Astrocyte (in vitro differentiated cells and primary cell): ENCODE measurements at regions not wholly inside any gene's neighbourhood (a gene's known extent, or its start where the extent isn't known, plus 50 kb on each side); places are given as distances from the start of the nearest gene placed in this dataset.

Source experiments
- DNase-seq: peaks from one replicate; pipeline ENCODE4 v3.0.0-alpha.2; 2010; ENCODE audit warnings: low read depth
- FAIRE-seq: peaks from 2 replicates; lab custom pipeline; 2011; peaks lifted over from hg19 to GRCh38; lab: Jason Lieb, UNC
- H2AFZ ChIP-seq: 2 replicates; pipeline ENCODE4 v1.6.0; 2012; ENCODE audit warnings: low read depth, low read length, inconsistent platforms
- H3K27ac ChIP-seq: 2 replicates; pipeline ENCODE4 v1.5.1; 2011; ENCODE audit warnings: low read depth, low read length, inconsistent platforms
- H3K27me3 ChIP-seq: 2 replicates; pipeline ENCODE4 v1.6.0; 2011; ENCODE audit warnings: low read length, inconsistent platforms; ENCODE audit not compliant: insufficient read depth
- H3K36me3 ChIP-seq: 2 replicates; pipeline ENCODE4 v1.5.1; 2011; ENCODE audit warnings: low read length, inconsistent platforms; ENCODE audit not compliant: insufficient read depth
- H3K4me1 ChIP-seq: 2 replicates; pipeline ENCODE4 v1.5.1; 2011; ENCODE audit warnings: low read length, inconsistent platforms; ENCODE audit not compliant: insufficient read depth
- H3K4me2 ChIP-seq: 2 replicates; pipeline ENCODE4 v1.6.0; 2012; ENCODE audit warnings: low read length, inconsistent platforms
- H3K4me3 ChIP-seq: 2 replicates; pipeline ENCODE4 v1.5.1; 2011; ENCODE audit warnings: low read depth, mild to moderate bottlenecking, low read length, inconsistent platforms; ENCODE audit not compliant: insufficient read depth
- H3K79me2 ChIP-seq: 2 replicates; pipeline ENCODE4 v1.6.0; 2012; ENCODE audit warnings: mild to moderate bottlenecking, low read length, inconsistent platforms; ENCODE audit not compliant: insufficient read depth
- H3K9ac ChIP-seq: 2 replicates; pipeline ENCODE4 v1.6.0; 2012; ENCODE audit warnings: mild to moderate bottlenecking, low read length, inconsistent platforms
- H3K9me3 ChIP-seq: 2 replicates; pipeline ENCODE4 v1.5.1; 2012; ENCODE audit warnings: low read depth, mild to moderate bottlenecking, low read length, inconsistent platforms; ENCODE audit not compliant: insufficient read depth
- H4K20me1 ChIP-seq: 2 replicates; pipeline ENCODE4 v1.6.0; 2012; ENCODE audit warnings: low read length, inconsistent platforms; ENCODE audit not compliant: insufficient read depth
- H3K27ac Mint-ChIP-seq: one replicate; pipeline ENCODE4 v1.8.0; 2021; ENCODE audit warnings: mild to moderate bottlenecking, mixed read lengths; ENCODE audit not compliant: unreplicated experiment
- H3K27me3 Mint-ChIP-seq: one replicate; pipeline ENCODE4 v1.8.0; 2021; ENCODE audit warnings: low read depth, mixed read lengths; ENCODE audit not compliant: unreplicated experiment
- H3K36me3 Mint-ChIP-seq: one replicate; pipeline ENCODE4 v1.8.0; 2021; ENCODE audit warnings: low read depth, mixed read lengths; ENCODE audit not compliant: unreplicated experiment
- H3K4me1 Mint-ChIP-seq: one replicate; pipeline ENCODE4 v1.8.0; 2021; ENCODE audit warnings: low read depth, mixed read lengths; ENCODE audit not compliant: unreplicated experiment
- H3K4me3 Mint-ChIP-seq: one replicate; pipeline ENCODE4 v1.8.0; 2021; ENCODE audit warnings: mild to moderate bottlenecking, moderate library complexity, mixed read lengths; ENCODE audit not compliant: unreplicated experiment
- H3K9me3 Mint-ChIP-seq: one replicate; pipeline ENCODE4 v1.8.0; 2021; ENCODE audit warnings: mild to moderate bottlenecking, mixed read lengths; ENCODE audit not compliant: unreplicated experiment
- EZH2 ChIP-seq: IDR thresholded peaks from 2 replicates; pipeline ENCODE4 v1.6.1; 2012; ENCODE audit warnings: mild to moderate bottlenecking, low read length, inconsistent platforms; ENCODE audit not compliant: insufficient read depth
- TF ChIP-seq, protein P1 (sequence below): IDR thresholded peaks from 2 replicates; pipeline ENCODE4 v1.5.1; 2011; ENCODE audit warnings: low read depth, mild to moderate bottlenecking, inconsistent platforms, low read length, moderate library complexity; ENCODE audit not compliant: insufficient read depth

DNA sequence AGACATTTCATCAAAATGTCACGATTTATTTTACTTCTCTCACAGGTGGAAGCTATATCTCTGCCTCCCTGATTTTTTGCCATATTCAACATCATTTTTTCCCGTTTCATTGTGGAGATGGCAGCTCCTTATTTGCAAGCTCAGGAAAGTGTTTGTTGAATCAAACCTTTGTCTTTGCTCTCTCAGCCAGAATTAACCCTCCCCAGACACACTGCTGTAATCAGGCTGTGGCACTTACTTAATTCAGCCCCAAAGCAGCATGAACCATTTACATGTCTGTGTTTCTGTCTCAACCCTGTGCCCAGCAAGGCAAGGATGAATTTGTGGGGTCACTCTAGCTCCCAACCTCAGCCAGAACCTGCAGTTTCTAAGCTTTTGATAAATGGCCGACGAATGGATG, 397.2 kb downstream of the TCERG1L start:
- no peak overlapping the region for H3K4me2 ChIP-seq
- no peak overlapping the region for H3K4me3 ChIP-seq
- no peak overlapping the region for H2AFZ ChIP-seq
- peaks cover 8% of the 10 kb centered on the region for H3K27me3 Mint-ChIP-seq
- FAIRE-seq (no peak), DNase-seq (no peak)
- no peaks in the 10 kb centered on the region for H3K4me1 Mint-ChIP-seq
- H3K4me3 Mint-ChIP-seq: no peak overlapping the region
- no peak for TF ChIP-seq EZH2
- TF ChIP-seq, protein P1, sequence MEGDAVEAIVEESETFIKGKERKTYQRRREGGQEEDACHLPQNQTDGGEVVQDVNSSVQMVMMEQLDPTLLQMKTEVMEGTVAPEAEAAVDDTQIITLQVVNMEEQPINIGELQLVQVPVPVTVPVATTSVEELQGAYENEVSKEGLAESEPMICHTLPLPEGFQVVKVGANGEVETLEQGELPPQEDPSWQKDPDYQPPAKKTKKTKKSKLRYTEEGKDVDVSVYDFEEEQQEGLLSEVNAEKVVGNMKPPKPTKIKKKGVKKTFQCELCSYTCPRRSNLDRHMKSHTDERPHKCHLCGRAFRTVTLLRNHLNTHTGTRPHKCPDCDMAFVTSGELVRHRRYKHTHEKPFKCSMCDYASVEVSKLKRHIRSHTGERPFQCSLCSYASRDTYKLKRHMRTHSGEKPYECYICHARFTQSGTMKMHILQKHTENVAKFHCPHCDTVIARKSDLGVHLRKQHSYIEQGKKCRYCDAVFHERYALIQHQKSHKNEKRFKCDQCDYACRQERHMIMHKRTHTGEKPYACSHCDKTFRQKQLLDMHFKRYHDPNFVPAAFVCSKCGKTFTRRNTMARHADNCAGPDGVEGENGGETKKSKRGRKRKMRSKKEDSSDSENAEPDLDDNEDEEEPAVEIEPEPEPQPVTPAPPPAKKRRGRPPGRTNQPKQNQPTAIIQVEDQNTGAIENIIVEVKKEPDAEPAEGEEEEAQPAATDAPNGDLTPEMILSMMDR: no peak
- peaks cover 7% of the 10 kb centered on the region for H3K9me3 ChIP-seq
- H3K36me3 Mint-ChIP-seq: no peaks in the 10 kb centered on the region
- H3K36me3 ChIP-seq: no peaks in the 10 kb centered on the region
- H3K27ac Mint-ChIP-seq: no peak overlapping the region
- H3K9ac ChIP-seq: no peak overlapping the region
- H3K79me2 ChIP-seq: no peaks in the 10 kb centered on the region
- no peaks in the 10 kb centered on the region for H3K27me3 ChIP-seq
- H3K27ac ChIP-seq: no peak overlapping the region
- H3K9me3 Mint-ChIP-seq: peaks cover 15% of the 10 kb centered on the region
- no peaks in the 10 kb centered on the region for H3K4me1 ChIP-seq
- no peaks in the 10 kb centered on the region for H4K20me1 ChIP-seq

DNA sequence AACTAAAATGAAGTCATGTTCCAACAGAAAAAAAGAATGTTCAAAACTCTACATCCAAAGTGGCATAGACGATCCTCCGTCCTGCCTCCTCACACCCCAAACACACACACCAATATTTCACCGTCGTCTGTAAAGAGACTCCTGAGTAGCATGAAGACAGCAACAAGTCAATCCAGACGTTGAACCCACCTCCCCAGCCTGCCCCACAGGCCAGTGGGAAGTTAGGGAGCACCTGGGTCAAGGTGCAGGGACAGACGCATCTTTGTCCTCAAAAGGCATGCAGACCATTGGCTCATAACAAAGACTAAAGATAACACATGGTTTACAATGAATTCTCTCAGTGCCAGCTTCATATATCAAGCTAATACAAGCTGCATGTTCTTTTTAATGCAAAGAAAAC, 396.5 kb downstream of the TCERG1L start:
- no peak overlapping the region for H3K4me3 Mint-ChIP-seq
- TF ChIP-seq, protein P1: no peak
- TF ChIP-seq EZH2: no peak

DNA sequence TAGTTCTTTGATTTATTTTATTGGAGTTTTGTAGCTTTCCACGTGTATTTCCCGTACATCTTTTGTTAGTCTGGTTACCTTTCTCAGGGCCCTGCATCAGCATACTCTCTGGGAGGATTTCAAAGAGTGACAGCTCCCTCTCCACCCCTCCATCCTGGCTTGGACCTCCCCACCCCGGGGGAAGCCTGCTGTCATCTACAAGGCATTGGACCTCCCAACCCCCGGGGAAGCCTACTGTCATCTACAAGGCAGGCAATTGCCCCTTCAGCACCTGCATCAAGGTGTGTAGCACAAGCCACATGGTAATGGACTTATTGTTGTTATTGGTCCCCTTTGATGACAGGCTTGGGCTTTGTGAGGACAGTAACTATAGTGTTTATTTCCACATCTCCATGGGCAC, 390.1 kb downstream of the TCERG1L start:
- H3K4me2 ChIP-seq: no peak overlapping the region
- no peak for DNase-seq
- no peaks in the 10 kb centered on the region for H3K4me1 Mint-ChIP-seq
- no peak for FAIRE-seq
- H3K9me3 ChIP-seq: peaks cover 27% of the 10 kb centered on the region
- no peak overlapping the region for H3K9ac ChIP-seq
- H2AFZ ChIP-seq: no peak overlapping the region
- H3K4me3 ChIP-seq: no peak overlapping the region
- H3K36me3 Mint-ChIP-seq: no peaks in the 10 kb centered on the region
- H3K4me3 Mint-ChIP-seq: no peak overlapping the region
- no peaks in the 10 kb centered on the region for H3K4me1 ChIP-seq
- TF ChIP-seq, protein P1: no peak
- TF ChIP-seq EZH2: no peak
- H3K27me3 Mint-ChIP-seq: peaks cover 3% of the 10 kb centered on the region
- H3K27ac ChIP-seq: no peak overlapping the region
- peaks cover 4% of the 10 kb centered on the region for H3K9me3 Mint-ChIP-seq
- H3K79me2 ChIP-seq: no peaks in the 10 kb centered on the region
- H3K27me3 ChIP-seq: no peaks in the 10 kb centered on the region
- no peaks in the 10 kb centered on the region for H4K20me1 ChIP-seq
- H3K27ac Mint-ChIP-seq: no peak overlapping the region
- H3K36me3 ChIP-seq: no peaks in the 10 kb centered on the region

More for the DNA sequence above, 396.5 kb downstream of the TCERG1L start:
- peaks cover 7% of the 10 kb centered on the region for H3K9me3 ChIP-seq
- no peaks in the 10 kb centered on the region for H3K79me2 ChIP-seq
- no peaks in the 10 kb centered on the region for H3K4me1 ChIP-seq
- no peak overlapping the region for H2AFZ ChIP-seq
- Mint-ChIP-seq H3K27me3 (peaks cover 8% of the 10 kb centered on the region), H3K36me3 (no peaks in the 10 kb centered on the region), H3K9me3 (peaks cover 15% of the 10 kb centered on the region), H3K4me1 (no peaks in the 10 kb centered on the region), H3K27ac (no peak overlapping the region)
- no peak overlapping the region for H3K27ac ChIP-seq
- DNase-seq (no peak), FAIRE-seq (no peak)
- no peak overlapping the region for H3K4me2 ChIP-seq
- H3K36me3 ChIP-seq: no peaks in the 10 kb centered on the region
- no peak overlapping the region for H3K4me3 ChIP-seq
- H3K9ac ChIP-seq: no peak overlapping the region
- no peaks in the 10 kb centered on the region for H4K20me1 ChIP-seq
- no peaks in the 10 kb centered on the region for H3K27me3 ChIP-seq
